Progenitor cell of endocrine pancreas (in vitro differentiated cells): ENCODE measurements at regions not wholly inside any gene's neighbourhood (a gene's known extent, or its start where the extent isn't known, plus 50 kb on each side); places are given as distances from the start of the nearest gene placed in this dataset.

Experiments used
- DNase-seq: peaks from one replicate; pipeline ENCODE4 v3.0.0; 2021; ENCODE audit warnings: low spot score; ENCODE audit not compliant: unreplicated experiment
- H3K27ac Mint-ChIP-seq: 2 replicates; pipeline ENCODE4 v1.8.0; 2021; ENCODE audit warnings: mild to moderate bottlenecking, moderate library complexity, mixed read lengths
- H3K27me3 Mint-ChIP-seq: 2 replicates; pipeline ENCODE4 v1.8.0; 2021; ENCODE audit warnings: mixed read lengths
- H3K36me3 Mint-ChIP-seq: 2 replicates; pipeline ENCODE4 v1.8.0; 2022; ENCODE audit warnings: mixed read lengths; ENCODE audit not compliant: insufficient read depth
- H3K4me1 Mint-ChIP-seq: 2 replicates; pipeline ENCODE4 v1.8.0; 2021; ENCODE audit warnings: low read depth, mixed read lengths
- H3K4me3 Mint-ChIP-seq: 2 replicates; pipeline ENCODE4 v1.8.0; 2021; ENCODE audit warnings: low read depth, mild to moderate bottlenecking, moderate library complexity, mixed read lengths
- H3K9me3 Mint-ChIP-seq: 2 replicates; pipeline ENCODE4 v1.8.0; 2021; ENCODE audit warnings: low read depth, mixed read lengths
- TF ChIP-seq, protein P1 (sequence below): fragments of 200-600 bp; sonication (generic); IDR thresholded peaks from one replicate; pipeline ENCODE4 v1.5.0; 2021; ENCODE audit warnings: antibody characterized with exemption, mild to moderate bottlenecking; ENCODE audit not compliant: unreplicated experiment

DNA sequence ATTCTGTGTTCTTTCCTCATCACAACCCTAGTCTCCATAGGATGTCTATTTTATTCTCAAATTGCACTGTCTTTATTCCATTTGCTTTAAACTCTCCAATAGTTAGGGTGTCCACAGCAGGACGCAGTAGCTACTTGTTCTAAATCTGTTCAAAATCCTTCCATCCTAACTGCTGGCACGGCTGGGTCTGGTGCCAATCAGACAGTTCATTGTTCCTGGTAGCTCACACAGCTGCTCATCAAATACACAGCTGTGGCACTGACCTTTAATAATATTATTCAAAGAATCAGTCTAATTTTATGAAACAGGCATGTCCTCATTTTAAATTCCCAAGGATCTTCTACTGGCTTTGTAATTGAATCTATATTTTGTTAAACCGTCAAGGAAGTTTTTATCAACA, 59.7 kb upstream of the TMEFF2 start:
- no peak for DNase-seq
- Mint-ChIP-seq H3K27ac (no peak overlapping the region), H3K27me3 (no peaks in the 10 kb centered on the region), H3K4me1 (no peaks in the 10 kb centered on the region), H3K36me3 (no peaks in the 10 kb centered on the region), H3K9me3 (no peaks in the 10 kb centered on the region), H3K4me3 (no peak overlapping the region)
- TF ChIP-seq, protein P1, sequence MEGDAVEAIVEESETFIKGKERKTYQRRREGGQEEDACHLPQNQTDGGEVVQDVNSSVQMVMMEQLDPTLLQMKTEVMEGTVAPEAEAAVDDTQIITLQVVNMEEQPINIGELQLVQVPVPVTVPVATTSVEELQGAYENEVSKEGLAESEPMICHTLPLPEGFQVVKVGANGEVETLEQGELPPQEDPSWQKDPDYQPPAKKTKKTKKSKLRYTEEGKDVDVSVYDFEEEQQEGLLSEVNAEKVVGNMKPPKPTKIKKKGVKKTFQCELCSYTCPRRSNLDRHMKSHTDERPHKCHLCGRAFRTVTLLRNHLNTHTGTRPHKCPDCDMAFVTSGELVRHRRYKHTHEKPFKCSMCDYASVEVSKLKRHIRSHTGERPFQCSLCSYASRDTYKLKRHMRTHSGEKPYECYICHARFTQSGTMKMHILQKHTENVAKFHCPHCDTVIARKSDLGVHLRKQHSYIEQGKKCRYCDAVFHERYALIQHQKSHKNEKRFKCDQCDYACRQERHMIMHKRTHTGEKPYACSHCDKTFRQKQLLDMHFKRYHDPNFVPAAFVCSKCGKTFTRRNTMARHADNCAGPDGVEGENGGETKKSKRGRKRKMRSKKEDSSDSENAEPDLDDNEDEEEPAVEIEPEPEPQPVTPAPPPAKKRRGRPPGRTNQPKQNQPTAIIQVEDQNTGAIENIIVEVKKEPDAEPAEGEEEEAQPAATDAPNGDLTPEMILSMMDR: no peak

DNA sequence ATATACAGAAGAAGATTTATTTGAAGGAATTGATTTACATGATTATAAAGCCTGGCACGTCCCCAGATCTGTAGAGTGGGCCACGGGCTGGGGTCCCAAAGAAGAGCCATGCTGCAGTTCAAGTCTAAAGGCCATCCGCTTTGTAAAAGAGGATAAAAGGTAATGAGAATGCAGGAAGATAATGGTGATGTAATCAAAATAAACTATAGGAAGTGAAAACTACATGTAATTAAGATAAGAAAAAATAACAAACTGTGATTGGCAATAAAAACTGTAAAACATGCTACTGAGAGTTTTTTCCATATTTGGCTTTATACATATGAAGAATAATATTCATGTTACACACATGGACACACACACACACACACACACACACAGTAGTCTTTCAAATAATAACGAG, 59.0 kb upstream of the TMEFF2 start:
- H3K9me3 Mint-ChIP-seq: no peaks in the 10 kb centered on the region
- H3K36me3 Mint-ChIP-seq: no peaks in the 10 kb centered on the region
- no peaks in the 10 kb centered on the region for H3K27me3 Mint-ChIP-seq
- H3K4me3 Mint-ChIP-seq: no peak overlapping the region
- H3K27ac Mint-ChIP-seq: no peak overlapping the region
- H3K4me1 Mint-ChIP-seq: no peaks in the 10 kb centered on the region
- no peak for DNase-seq
- TF ChIP-seq, protein P1: no peak

DNA sequence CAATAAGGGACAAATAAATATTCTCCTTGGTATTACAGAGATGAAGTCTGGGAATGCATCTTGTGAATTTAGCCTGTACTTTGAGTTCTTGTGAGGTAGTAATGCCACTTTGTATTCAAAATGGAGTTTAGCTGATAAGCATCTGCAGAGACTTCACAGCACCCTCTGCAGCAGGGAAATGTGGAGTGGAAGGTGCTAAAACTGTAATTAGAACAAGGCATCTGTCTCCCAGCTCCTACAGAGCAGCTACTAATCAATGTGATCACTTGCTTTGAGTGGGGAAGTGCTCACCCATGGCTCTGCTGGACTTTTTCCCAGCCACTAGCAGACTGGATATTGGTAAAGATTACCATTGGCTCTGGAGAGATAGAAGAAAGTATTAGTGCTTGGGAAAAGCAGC, 56.2 kb upstream of the TMEFF2 start:
- H3K4me3 Mint-ChIP-seq: no peak overlapping the region
- H3K4me1 Mint-ChIP-seq: no peaks in the 10 kb centered on the region
- TF ChIP-seq, protein P1: no peak
- no peak overlapping the region for H3K27ac Mint-ChIP-seq
- no peaks in the 10 kb centered on the region for H3K36me3 Mint-ChIP-seq
- DNase-seq: no peak
- H3K9me3 Mint-ChIP-seq: no peaks in the 10 kb centered on the region
- H3K27me3 Mint-ChIP-seq: no peaks in the 10 kb centered on the region

- TF ChIP-seq, protein P1: no peak
- Mint-ChIP-seq H3K27me3 (no peaks in the 10 kb centered on the region), H3K27ac (no peak overlapping the region), H3K4me3 (no peak overlapping the region), H3K9me3 (no peaks in the 10 kb centered on the region), H3K36me3 (no peaks in the 10 kb centered on the region), H3K4me1 (no peaks in the 10 kb centered on the region)
- no peak for DNase-seq
Measured at GRCh38 chr2:192247456-192247855, 52.7 kb upstream of the TMEFF2 start.

DNA sequence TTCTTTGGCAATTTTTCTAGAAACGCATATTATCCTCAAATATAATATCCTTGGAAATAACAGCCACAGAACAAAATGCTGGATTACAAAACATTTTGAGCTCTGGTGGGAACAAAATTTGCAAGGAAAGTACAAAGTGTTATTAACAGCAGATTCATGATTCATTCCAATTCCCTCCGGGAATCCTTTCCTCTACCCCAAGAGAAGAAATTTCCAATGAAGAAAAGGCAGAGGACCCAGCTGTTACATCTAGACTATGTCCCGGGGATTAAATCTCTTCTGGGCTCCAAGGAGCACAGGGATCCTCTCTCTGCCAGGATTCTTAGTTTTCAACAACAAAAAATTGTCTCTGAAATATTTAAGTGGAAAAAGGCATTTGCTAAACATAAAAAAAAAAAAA, 51.6 kb upstream of the TMEFF2 start:
- Mint-ChIP-seq H3K4me3 (no peak overlapping the region), H3K27ac (no peak overlapping the region), H3K9me3 (no peaks in the 10 kb centered on the region), H3K4me1 (no peaks in the 10 kb centered on the region), H3K27me3 (no peaks in the 10 kb centered on the region), H3K36me3 (no peaks in the 10 kb centered on the region)
- DNase-seq: no peak
- TF ChIP-seq, protein P1: no peak
